ENCODE measurements at regions not wholly inside any gene's neighbourhood (a gene's known extent, or its start where the extent isn't known, plus 50 kb on each side); places are given as distances from the start of the nearest gene placed in this dataset.
A peak's percentile ranks its signal among the peaks of the same experiment; 100 is the strongest.

DNA sequence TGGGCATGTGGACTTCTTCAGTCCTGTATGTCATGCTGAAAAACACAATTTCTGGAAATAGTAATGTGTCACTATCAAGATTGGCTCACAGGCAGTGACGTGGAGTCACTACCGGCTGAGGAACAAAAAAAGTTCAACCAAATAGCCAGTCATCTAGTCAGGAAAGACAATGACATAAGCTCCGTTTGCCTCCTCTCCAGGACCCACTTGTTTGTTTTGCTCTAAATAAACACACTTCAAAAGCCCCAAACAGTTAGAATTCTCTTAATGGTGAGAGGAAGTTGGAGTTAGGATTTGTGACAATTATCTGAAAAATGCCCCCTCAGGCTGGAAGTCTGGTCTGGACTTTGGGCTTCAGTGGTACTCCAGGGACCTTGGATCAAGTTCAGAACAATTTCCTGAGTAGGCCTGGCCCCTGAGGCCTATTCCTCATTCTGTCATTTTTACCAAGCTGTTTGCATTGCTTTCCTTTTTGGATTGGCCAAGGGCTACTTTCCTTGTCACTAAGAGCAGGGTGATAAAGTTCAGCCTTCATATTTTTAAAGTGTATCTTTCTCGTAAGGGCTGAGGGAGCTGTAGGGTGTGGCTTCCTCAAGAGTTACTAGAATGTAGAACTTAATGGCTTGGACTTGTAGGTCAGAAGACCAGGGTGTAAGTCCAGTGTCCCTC, 98.9 kb downstream of the EOMES start (continued):
- TF ChIP-seq, protein P1, sequence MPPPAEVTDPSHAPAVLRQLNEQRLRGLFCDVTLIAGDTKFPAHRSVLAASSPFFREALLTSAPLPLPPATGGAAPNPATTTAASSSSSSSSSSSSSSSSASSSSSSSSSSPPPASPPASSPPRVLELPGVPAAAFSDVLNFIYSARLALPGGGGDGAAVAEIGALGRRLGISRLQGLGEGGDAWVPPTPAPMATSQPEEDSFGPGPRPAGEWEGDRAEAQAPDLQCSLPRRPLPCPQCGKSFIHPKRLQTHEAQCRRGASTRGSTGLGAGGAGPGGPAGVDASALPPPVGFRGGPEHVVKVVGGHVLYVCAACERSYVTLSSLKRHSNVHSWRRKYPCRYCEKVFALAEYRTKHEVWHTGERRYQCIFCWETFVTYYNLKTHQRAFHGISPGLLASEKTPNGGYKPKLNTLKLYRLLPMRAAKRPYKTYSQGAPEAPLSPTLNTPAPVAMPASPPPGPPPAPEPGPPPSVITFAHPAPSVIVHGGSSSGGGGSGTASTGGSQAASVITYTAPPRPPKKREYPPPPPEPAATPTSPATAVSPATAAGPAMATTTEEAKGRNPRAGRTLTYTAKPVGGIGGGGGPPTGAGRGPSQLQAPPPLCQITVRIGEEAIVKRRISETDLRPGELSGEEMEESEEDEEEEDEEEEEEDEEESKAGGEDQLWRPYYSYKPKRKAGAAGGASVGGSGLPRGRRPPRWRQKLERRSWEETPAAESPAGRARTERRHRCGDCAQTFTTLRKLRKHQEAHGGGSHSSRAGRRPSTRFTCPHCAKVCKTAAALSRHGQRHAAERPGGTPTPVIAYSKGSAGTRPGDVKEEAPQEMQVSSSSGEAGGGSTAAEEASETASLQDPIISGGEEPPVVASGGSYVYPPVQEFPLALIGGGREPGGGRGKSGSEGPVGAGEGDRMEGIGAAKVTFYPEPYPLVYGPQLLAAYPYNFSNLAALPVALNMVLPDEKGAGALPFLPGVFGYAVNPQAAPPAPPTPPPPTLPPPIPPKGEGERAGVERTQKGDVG (CRISPR knock-in tag; IDR thresholded peaks at IDR 0.05; ENCODE audit: borderline replicate concordance) = no peak
- TF ChIP-seq THYN1 (CRISPR knock-in tag; IDR thresholded peaks at IDR 0.05; ENCODE audit: borderline replicate concordance, low read depth) (no peak), ASH2L (IDR thresholded peaks at IDR 0.05; ENCODE audit: insufficient read length, low read depth, low read length) (peak; percentile 66), ZNF709 (CRISPR knock-in tag; IDR thresholded peaks at IDR 0.05) (no peak), ZNF569 (CRISPR knock-in tag; IDR thresholded peaks at IDR 0.05; ENCODE audit: borderline replicate concordance) (no peak), MIXL1 (CRISPR knock-in tag; IDR thresholded peaks at IDR 0.05) (peak; percentile 68; the same call in 1 of the 2 replicates), NCOR1 (IDR thresholded peaks at IDR 0.05; ENCODE audit: borderline replicate concordance, low read length) (peak; percentile 50; the same call in 1 of the 2 replicates), ZNF530 (CRISPR knock-in tag; IDR thresholded peaks at IDR 0.05; ENCODE audit: low read depth) (no peak), ESRRA (CRISPR knock-in tag; IDR thresholded peaks at IDR 0.05; ENCODE audit: low read depth) (no peak), RBAK (CRISPR knock-in tag; IDR thresholded peaks at IDR 0.05) (no peak), DNMT3B (CRISPR knock-in tag; conservative IDR thresholded peaks at IDR 0.05) (no peak), GABPB1 (CRISPR knock-in tag; IDR thresholded peaks at IDR 0.05) (peak; percentile 43; the same call in 1 of the 2 replicates), SPEN (CRISPR knock-in tag; IDR thresholded peaks at IDR 0.05; ENCODE audit: low read depth) (peak; percentile 41; the same call in 1 of the 2 replicates), ZFX (CRISPR knock-in tag; IDR thresholded peaks at IDR 0.05; ENCODE audit: low read depth) (peak; percentile 70), NFE2L2 (IDR thresholded peaks at IDR 0.05; ENCODE audit: low read length) (no peak), ZNF567 (CRISPR knock-in tag; IDR thresholded peaks at IDR 0.05; ENCODE audit: borderline replicate concordance) (no peak), ZNF510 (CRISPR knock-in tag; IDR thresholded peaks at IDR 0.05; ENCODE audit: low read depth) (no peak), SMAD9 (CRISPR knock-in tag; IDR thresholded peaks at IDR 0.05) (no peak), HNRNPK (IDR thresholded peaks at IDR 0.05; ENCODE audit: low read depth, low read length, poor library complexity, severe bottlenecking) (no peak), MAFK (conservative IDR thresholded peaks at IDR 0.05 in 1 of 2, IDR thresholded peaks at IDR 0.05 in 1 of 2; ENCODE audit: low read length in 2 of 2) (no peak), ZNF547 (CRISPR knock-in tag; IDR thresholded peaks at IDR 0.05) (no peak), ZNF564 (CRISPR knock-in tag; IDR thresholded peaks at IDR 0.05) (no peak)
- TF ChIP-seq, protein P2, sequence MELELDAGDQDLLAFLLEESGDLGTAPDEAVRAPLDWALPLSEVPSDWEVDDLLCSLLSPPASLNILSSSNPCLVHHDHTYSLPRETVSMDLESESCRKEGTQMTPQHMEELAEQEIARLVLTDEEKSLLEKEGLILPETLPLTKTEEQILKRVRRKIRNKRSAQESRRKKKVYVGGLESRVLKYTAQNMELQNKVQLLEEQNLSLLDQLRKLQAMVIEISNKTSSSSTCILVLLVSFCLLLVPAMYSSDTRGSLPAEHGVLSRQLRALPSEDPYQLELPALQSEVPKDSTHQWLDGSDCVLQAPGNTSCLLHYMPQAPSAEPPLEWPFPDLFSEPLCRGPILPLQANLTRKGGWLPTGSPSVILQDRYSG (CRISPR knock-in tag; IDR thresholded peaks at IDR 0.05) = no peak
- TF ChIP-seq, protein P3, sequence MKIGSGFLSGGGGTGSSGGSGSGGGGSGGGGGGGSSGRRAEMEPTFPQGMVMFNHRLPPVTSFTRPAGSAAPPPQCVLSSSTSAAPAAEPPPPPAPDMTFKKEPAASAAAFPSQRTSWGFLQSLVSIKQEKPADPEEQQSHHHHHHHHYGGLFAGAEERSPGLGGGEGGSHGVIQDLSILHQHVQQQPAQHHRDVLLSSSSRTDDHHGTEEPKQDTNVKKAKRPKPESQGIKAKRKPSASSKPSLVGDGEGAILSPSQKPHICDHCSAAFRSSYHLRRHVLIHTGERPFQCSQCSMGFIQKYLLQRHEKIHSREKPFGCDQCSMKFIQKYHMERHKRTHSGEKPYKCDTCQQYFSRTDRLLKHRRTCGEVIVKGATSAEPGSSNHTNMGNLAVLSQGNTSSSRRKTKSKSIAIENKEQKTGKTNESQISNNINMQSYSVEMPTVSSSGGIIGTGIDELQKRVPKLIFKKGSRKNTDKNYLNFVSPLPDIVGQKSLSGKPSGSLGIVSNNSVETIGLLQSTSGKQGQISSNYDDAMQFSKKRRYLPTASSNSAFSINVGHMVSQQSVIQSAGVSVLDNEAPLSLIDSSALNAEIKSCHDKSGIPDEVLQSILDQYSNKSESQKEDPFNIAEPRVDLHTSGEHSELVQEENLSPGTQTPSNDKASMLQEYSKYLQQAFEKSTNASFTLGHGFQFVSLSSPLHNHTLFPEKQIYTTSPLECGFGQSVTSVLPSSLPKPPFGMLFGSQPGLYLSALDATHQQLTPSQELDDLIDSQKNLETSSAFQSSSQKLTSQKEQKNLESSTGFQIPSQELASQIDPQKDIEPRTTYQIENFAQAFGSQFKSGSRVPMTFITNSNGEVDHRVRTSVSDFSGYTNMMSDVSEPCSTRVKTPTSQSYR (CRISPR knock-in tag; IDR thresholded peaks at IDR 0.05; ENCODE audit: borderline replicate concordance) = peak; percentile 25; the same call in 1 of the 2 replicates
